NCI-H2196 treated with DMSO at 0.1 percent for 48 hours (cell line): ENCODE measurements at regions not wholly inside any gene's neighbourhood (a gene's known extent, or its start where the extent isn't known, plus 50 kb on each side); places are given as distances from the start of the nearest gene placed in this dataset.
"Not testable (repeated sequence)": the region's sequence is repeated elsewhere in the genome, so short reads cannot be mapped to it uniquely, and the experiment has no call there.

Experiments used
- DNase-seq: peaks from one replicate; lab custom pipeline; 2025; ENCODE audit not compliant: unreplicated experiment; lab: John Stamatoyannopoulos, UW

DNA sequence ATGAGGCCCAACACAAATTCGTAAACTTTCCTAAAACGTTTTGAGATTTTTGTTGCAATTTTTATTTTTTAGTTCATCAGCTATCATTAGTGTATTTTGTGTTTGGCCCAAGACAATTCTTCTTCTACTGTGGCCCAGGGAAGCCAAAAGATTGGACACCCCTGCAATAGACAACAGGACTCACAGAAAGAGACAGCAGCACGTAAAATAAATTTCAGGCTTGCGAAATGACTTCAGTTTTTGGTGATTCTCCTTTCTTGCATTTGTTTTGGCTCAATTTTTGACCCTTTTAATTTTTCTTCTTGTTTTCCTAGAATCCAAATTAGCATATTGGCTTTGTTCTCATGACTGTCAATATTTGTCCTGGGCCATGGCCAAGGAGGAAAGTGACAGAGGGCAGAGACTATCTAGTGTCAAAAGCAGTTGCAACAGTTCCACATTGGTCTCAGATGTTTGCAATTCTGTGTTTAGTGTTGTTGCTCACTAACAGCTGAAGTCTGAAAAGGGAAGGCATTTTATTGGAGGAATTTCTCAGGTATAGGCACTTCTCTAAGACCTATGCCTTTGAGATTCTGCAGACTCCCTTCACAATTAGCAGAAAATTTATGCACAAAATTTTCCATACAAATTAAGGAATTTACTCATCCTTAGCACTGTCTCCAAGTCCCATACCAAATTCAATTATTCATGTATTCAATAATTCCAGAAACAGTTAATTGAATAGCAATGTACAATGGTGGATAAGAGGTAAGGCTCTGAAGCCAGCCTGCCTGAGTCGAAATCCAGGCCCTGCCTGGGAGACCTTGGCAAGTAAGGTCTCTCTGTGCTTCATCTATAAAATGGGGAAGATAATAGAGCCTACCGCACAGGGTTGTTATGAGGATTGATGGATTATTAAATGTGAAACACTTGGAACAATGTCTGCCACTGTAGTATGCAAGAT is 160.9 kb upstream of the IVNS1ABP start:
- DNase-seq: peak; percentile 40

GRCh38 chr1:185474440-185475149 is 157.6 kb upstream of the IVNS1ABP start:
- DNase-seq: no peak

DNA sequence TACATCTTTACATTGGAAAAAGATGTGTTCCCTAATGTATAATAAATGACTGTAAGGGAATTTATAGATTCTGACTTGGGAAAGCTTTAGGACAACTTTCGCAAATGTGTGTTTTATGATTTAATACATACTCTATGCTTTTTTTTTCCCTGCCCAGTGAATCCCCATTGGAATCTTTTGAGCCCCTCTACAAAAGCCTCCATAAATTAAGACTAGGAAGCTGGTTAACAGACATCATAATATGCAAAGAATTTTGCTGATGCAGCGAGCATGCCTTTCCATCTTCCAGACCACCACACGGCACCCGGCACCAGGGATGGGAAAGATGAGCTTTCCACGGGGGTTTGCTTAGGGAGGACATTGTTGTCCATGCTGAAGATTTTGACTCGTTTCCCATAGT is 156.1 kb upstream of the IVNS1ABP start:
- DNase-seq: no peak

GRCh38 chr1:185468626-185469025 is 151.6 kb upstream of the IVNS1ABP start:
- DNase-seq: no peak

DNA sequence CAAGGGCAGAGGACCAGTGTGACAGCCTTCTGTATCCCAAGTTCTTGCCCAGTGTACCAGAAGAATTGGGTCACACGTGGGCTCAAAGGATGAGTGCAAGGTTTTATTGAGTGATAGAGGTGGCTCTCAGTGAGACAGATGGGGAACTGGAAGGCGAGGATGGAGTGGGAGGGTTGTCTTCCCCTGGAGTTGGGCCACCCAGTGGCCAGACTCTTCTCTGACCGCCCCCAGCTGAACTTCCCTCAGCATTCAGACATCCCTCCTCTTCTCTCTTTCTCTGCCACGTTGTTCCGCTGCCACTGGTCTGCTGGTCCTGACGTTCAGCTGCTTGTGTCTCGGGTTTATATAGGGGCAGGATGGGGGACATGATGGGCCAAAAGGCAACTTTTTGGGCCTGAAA is 150.1 kb upstream of the IVNS1ABP start:
- no peak for DNase-seq

- no peak for DNase-seq
These were observed 147.7 kb upstream of the IVNS1ABP start for GRCh38 chr1:185464777-185465176.

GRCh38 chr1:185463433-185463832 is 146.4 kb upstream of the IVNS1ABP start:
- DNase-seq: no peak

DNA sequence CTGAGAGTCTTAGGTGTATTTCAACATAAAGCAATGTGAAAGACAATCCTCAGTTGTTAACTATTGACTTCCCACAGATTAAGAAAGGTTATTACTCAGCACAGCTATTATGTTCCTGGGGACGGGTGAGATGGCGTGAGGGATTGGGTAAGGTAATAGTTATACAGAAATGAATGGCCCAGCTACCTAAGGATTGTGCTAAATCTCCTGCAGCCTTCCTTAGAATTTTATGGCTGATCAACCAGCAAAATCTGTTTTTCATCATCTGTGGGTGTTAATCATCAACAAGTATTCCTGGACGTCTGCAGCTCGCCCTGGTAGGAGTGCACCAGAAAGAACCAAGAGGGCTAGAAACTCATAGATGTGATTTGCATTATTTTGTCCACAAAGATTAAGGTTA is 146.0 kb upstream of the IVNS1ABP start:
- no peak for DNase-seq

- not testable (repeated sequence) for DNase-seq
These were observed 143.7 kb upstream of the IVNS1ABP start for GRCh38 chr1:185460723-185461122.

- no peak for DNase-seq
These were observed 142.1 kb upstream of the IVNS1ABP start for GRCh38 chr1:185459141-185459540.

DNA sequence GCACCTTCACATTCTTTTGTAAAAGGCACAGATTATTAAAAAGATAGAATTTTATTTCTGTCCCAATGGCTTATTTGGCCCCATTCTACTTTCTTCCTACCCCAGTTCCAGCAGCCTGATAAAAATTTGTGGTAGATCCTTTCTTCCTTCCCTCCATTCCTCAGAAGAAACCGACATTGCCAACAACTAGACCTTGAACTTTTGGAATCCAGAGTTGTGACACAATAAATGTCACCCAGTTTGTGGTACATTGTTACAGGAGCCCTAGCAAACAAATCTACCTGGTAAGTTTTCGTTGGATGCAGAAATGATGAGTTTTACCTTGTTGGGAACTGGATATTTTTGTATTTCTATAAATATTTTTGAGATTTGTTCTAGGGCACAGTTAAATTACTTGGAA is 141.6 kb upstream of the IVNS1ABP start:
- no peak for DNase-seq

DNA sequence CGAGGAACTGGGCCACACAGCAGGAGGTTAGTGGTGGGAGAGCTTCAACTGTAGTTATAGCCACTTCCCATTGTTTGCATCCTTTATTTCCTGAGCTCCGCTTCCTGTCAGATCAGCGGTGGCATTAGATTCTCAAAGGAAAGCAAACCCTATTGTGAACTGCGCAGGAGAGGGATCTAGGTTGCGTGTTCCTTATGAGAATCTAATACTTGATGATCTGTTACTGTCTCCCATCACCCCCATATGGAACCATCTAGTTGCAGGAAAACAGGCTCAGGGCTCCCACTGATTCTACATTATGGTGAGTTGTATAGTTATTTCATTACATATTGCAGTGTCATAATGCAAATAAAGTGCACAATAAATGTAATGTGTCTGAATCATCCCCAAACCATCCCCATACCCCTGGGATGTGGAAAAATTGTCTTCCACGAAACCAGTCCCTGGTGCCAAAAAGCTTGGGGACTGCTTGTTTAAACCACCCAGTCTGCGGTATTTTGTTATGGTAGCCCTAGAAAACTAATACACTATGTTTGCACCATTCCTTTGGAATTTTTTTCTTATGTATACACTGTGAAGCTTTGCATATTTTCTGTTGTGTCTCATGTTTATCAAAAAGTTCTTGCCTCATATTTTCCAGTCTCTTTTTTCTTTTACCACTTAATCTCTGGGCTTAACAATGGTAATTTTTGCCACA is 136.6 kb upstream of the IVNS1ABP start:
- no peak for DNase-seq

GRCh38 chr1:185450917-185451316 is 133.9 kb upstream of the IVNS1ABP start:
- DNase-seq: no peak

GRCh38 chr1:185450060-185450788 is 133.2 kb upstream of the IVNS1ABP start:
- DNase-seq: no peak

DNA sequence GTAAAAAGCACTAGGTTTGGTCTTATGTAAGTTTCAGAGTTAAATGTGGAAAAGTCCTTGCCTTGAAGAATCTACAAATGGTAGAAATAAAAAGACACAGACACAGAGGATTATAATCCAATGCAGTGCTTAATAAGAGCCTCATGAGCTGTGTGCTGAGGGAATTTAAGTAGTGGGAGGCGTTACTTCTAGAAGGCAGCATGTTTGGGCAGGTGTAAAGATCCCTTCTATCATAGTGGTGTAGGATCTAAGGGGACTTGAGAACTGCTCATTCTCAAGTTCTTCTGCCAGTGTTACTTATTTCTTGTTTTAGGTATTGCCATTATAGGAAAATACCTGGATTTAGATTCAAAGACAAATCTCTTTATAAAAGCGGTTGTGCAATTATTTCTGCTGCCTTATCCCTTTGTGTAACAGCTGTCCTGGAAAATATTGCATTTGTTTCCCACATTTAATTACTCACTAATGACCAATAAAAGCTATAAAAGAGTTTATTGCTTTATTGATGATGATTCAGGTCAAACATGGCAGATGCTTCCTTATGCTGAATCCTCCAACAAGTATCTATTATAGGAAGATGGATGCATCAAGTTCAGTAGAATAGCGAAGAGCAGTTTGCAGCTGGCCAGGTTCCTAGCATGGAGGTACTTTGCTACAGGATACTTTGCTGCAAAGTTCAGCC is 132.5 kb upstream of the IVNS1ABP start:
- no peak for DNase-seq

- no peak for DNase-seq
These were observed 131.6 kb upstream of the IVNS1ABP start for GRCh38 chr1:185448591-185449186.

- DNase-seq: no peak
These were observed 129.1 kb upstream of the IVNS1ABP start for GRCh38 chr1:185446131-185446530.

- no peak for DNase-seq
These were observed 128.6 kb upstream of the IVNS1ABP start for GRCh38 chr1:185445594-185445993.

- DNase-seq: no peak
These were observed 127.6 kb upstream of the IVNS1ABP start for GRCh38 chr1:185444676-185445075.

DNA sequence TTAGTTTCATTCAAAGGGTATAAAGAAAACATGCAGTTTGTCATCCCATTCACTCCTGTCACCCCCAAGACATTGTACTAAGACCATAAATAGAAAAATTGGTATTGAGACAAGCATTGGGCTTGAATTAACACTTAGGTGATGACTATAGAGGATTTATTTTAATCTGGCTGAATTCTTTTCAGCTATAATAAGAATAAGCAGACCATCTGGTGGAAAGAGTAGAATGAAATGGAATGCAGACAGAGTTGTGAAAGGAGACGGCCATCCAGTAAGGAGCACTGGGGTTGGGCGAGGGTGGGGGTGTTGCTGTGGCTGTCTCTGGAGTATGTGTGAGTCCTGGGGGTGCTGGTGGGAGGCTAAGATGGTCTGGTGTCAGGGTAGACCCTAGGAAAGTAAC is 125.0 kb upstream of the IVNS1ABP start:
- no peak for DNase-seq
